Inferior parietal cortex (tissue), 1 donor: ENCODE measurements at regions not wholly inside any gene's neighbourhood (a gene's known extent, or its start where the extent isn't known, plus 50 kb on each side); places are given as distances from the start of the nearest gene placed in this dataset.

ENCODE experiments used
- DNase-seq: peaks from one replicate; pipeline ENCODE4 v3.0.0-alpha.2; 2016; ENCODE audit errors: extremely low spot score

DNA sequence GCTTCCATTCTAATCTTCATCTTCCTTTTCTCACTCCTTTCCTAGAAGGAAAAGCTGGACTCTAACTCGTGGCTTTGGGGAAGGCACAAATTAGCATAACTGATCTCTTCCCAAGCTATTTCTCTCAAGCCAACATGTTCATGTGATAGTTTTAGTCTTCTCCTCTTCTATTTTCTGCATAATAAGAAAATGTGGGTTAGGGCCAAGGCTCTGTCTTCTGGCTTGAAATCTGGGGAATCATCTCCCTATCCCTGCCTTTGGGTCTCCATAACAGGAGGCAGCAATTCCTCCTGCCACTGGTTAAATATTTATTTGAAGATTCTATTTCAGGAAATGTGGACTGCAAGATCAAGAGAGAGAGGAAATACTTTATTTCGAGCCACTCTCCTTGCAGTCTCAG, 1669.6 kb downstream of the MAT2B start:
- no peak for DNase-seq

DNA sequence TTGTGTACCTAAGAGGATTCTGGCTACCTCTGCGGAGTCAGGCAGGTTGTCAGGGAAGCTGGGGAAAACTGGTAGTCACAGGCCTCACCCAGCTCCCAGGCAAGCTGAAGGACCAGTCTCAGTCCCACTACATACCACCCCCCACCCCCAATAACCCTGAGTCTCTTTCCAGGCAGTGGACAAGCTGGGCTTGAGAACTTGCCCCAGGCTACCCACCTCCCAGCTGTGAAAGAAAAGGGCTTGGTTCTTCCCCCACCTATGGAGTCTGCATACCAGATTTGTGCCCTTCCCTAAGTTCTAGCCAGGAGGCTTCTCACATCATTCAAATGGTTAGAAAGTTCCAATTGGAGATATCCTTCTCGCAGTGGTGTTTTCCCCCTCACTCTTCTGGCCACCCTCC, 1678.8 kb downstream of the MAT2B start:
- DNase-seq = no peak

DNA sequence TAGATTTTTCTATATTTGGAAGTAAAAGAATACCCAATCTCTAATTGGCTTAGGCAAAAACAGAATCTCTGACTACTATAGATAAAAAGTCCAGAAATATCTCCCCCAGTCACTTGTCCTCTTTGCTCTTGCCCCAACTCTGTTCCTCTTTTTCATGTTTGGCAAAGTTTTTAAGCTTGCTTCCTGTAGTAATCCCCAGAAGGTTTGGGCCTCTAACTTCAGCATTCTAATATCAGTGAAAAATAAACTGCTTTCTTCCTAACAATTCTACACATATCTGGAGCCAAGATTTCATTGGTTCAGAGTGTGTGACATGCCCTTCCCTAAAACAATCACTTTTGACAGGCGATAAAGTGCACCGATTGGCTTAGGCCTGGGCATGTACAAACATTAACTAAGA, 1680.3 kb downstream of the MAT2B start:
- no peak for DNase-seq

DNA sequence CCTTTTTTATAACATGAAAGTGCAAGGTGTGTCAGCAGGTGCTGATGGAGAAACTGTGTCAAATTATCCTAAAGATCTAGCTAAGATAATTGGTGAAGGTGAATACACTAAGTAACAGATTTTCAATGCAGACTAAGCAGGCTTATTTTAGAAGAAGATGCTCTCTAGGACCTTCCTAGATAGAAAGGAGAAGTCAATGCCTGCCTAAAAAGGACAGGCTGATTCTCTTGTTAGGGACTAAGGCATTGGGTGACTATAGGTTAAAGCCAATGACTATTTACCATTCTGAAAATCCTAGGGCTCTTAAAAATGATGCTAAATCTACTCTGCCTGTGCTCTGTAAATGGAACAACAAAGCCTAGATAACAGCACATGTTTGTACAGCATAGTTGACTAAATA, 1682.4 kb downstream of the MAT2B start:
- DNase-seq = no peak

DNA sequence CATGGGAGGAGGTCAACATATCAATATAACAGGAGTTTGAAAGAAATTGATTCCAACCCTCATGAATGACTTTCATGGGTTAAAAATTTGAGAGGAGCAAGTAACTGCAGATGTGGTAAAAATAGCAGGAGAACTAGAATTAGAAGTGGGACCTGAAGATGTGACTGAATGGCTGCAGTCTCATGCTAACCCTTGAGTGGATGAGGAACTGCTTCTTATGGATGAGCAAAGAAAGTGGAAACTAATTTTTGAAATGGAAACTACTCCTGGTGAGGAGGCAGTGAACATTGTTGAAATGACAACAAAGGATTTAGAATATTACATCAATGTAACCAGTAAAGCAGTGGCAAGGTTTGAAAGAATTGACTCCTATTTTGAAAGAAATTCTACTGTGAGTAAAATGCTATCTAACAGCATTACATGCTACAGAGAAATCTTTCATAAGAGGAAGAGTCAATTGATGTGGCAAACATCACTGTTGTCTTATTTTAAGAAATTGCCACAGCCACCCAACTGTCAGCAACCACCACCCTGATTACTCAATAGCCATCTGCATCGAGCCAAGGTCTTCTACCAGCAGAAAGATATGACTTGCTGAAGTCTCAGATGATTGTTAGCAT, 1683.2 kb downstream of the MAT2B start:
- DNase-seq = no peak

DNA sequence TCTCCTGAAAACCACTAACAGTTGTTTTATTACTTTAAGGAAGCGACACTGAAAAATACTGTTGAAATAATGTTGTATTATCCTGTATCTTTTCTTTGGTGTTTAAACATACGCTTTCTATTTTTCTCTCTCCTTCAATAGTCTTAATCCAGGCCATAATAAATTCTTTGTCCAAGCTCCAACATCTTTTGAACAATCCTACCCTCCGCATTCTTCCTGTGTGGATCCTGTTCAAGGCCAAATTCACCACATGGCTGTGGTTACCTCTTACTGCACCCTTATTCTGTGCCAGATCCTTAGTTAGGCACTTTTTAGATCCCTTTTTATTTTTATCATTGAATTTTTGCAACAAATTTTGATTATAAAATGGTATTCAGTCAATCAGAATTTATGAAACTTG, 1691.5 kb downstream of the MAT2B start:
- no peak for DNase-seq

DNA sequence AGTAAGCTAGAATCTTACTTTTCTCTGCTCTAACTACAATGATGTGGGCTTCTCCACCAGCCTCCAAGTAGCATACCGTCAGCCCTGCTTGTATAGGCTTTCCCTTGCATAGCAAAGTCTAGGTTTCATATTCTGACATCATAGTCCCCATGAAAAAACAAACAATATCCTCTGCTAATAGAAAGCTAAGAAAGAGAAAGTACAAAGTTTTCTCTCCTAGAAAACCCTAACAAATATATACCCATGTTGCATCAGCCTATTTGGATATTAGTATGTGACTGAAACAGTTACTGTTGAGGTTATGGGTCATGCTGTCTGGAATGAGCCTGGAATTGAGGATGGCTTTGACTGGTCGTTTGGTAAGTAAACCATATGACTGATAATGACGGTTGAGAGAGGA, 1696.0 kb downstream of the MAT2B start:
- DNase-seq = no peak

DNA sequence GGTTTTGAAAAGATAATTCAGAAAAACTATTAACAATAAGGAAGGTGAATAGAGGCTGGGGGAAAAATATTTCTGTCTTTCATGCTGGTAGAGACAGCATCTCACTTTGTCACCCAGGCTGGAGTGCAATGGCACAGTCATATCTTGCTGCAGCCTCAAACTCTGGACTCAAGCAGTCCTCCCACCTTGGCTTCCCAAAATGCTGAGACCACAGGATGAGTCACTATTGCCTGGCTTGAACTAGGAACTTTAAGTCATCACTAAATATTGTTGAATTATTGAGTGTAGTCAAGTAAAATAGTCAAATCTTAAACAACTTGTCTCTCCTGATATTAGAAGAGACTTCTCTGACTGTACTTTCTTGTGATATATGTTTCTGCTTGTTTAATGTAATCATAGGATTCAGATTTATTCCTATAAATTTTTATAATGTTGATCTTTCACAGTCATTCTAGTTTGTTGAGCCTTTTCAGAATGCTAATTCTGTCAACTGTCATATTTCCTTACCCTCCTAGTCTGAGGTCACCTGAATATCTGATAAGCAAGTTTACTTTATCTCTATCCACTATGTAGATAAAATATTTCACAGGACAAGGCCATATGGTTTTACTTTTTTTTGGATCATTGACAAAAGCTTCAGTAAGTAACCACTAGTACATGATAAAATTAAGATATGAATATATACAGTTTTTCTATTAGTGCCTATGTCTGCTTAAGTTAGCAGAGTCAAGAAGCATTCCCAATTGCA, 1696.5 kb downstream of the MAT2B start:
- DNase-seq = no peak

DNA sequence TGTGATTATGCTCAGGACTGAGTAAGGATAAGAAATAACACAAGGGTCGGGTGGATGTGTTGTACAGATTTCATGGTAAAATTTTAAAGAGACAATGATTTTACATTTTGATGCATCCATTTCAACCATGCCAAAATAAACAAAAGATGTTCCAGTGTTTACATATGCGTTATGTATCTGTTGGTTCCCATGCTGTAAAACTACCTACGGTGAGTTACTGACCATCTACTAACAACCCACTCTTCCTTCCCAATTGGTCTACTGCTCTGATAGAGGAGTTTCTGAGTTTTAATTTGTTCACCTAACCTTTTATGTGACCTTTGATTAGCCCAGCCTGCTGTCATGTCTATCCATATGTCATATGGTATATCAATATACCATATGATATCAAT, 1697.1 kb downstream of the MAT2B start:
- no peak for DNase-seq

DNA sequence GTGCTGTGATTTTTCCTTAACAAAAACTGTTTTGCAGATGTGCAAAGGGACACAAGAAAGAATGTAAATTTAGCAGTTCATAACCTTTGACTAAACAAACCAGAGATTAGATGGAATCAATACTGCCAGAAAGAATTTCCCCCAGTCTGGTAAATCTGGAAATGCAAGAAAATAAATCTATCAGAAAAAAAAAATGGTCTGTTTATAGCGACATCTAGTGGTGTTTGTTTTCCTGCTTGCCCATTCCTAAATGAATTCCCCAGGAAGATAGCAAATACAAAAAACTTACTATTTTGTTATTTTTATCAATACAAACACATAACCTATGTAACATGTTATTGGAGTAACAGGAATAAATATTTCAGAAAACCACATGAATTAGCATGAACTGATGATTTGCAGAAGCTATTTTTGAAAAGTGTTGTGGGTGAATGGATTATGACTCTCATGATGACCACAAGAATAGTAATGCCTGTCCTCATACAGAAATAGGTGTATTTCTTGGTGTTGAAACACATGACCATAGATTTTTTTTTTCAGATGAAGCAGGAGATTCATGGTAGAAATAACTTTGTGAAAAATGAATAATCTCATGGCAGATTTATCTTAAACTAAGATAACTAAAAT, 1703.8 kb downstream of the MAT2B start:
- DNase-seq = peak; percentile 77

DNA sequence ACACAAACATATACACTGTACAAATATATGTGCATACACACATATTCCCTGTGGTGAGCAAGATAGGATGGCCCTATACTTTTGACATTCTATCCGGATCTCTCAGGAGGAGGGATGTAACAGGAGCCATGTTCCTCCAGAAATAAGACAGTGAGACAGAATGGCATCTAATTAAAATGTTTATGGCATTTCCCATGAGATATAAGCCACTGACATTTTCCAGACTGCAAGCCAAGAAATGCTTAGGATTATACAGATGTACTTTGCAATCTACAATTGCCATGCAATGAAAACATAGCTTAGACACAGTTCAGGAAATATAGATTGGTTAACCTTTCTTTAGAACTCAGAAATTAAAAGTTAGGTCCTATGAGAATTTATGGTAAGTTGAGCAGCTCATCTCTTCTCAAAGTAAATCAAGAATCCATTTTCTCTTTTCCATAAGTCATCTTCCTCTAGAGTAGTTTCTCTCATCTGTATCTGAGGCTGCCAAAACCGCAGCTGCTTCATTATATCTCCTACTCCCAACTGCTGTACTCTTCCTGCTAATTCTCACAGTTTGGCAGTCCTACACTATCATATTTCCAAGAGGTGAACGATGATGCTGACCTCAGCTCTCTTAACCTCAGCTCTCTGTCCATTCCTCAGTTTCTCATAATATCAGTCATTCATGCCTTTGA, 1719.1 kb downstream of the MAT2B start:
- DNase-seq = no peak

DNA sequence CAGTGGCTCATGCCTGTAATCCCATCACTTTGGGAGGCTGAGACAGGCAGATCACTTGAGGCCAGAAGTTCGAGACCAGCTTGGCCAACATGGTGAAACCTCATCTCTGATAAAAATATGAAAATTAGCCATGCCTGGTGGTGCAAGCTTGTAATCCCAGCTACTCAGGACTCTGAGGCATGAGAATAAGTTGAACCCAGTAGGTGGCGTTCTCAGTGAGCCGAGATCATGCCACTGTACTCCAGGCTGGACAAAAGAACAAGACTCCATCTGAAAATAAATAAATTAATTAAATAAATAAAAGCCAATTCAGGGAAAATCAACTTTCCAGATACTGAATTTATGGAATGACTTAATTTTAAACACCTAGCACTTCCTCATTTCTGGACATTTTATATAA, 1722.1 kb downstream of the MAT2B start:
- no peak for DNase-seq

DNA sequence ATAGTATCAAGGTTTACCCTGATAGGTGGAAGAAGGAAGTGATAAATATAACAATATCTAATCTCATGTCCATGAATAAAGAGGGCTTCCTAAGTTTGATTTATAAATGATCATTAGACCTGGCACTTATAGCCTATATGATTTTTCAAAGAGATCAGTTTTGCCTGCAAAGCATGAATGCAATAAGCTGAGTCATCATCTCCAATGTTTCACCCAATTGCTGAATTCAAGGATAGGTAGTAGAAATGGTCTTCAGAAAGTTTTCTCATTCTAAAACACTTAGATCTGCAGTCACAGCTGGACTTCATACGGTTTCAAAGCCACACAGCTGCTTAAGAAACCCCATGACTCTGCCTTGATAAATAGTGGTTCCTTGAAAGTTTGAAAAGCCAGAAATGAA, 1722.8 kb downstream of the MAT2B start:
- no peak for DNase-seq

DNA sequence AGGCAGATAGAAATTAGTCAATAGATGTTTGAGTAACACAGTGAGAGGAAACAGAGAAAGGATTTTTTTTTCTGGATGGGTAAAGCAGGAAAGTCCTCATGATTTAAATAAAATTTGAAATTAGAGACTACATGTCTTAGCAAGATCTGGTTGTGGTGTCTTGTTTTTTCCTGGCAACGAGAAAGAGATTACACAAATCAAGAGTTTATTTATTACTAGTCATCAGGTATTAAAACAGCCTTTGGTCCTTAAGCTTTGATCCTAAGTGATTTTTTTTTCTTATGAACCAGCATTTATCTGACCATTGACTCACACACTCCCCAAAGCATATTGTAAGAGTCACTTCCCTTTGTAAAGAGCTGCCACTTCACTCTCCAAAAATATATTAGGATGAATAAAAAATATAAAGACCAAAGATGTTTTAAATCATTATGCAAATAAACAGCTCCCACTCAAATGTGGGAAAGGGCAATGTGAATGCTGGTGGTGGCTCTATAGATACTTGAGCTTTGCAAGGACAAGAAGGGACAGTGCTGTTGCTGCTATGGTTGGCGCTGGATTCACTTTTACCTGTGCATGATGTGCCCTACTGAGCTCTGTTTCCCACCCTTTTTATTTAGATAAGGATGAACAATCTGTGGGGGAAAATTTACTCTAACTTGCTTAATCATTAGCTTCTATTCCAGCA, 1726.5 kb downstream of the MAT2B start:
- DNase-seq = no peak

DNA sequence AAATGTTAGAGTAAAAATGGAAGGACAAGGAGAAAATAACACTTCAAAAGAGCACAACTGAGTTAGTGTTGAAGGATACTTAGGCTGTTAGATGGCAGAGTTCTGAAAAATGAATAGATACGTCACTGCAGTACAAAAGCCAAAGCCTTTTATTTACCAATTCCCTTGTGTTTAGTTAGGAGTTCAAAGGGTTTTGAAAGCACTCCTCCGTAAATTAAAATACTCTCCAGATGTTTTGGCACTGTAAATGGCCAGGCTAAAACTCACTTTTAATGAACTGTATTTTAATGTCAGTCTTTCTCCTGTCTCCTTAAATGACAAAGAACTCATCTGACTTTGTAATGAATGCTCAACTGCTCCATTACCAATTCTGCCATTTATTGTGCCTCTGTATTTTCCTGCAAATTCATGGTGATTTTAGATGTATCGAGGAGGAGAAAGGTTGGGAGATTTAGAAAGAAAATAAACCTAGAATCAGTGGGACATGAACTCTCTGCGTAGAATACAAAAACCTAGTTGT, 1727.2 kb downstream of the MAT2B start:
- DNase-seq = no peak

DNA sequence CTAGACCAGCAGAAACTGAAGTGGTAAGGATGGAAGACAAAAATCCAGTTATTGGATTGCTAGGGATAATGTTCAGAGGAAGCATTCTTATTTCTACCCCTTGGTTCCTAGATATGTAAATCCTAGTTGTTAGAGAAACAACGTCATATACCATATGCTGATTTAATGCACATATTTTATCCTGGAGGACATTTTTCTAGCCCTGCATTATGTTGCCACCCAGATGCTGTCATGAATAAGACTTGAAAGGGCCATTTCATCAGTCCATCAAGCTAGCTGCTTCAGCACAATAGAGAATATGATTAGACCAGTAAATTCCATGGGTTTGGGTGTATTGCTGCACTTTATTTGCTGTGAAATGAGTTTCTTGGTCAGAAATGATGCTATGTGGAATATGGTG, 1736.4 kb downstream of the MAT2B start:
- DNase-seq = no peak

DNA sequence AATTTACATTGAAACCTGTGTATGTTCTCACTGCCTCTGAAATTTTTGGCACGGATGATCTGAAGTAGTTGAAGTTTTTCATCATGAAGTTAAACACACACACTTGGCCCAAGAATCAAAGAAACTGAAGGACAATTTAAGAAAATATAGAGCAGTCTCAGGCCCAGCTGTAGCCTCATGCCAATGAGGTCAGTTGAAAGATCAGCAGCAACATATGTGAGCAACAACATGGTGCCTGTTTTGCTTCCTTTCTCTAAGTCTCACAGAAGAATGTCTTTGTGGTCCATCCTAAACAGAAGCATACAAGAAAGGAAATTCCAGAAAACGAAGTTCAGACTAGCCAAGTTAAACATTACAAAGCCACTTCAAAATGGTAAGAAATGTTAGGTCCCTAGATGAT, 1737.2 kb downstream of the MAT2B start:
- no peak for DNase-seq

DNA sequence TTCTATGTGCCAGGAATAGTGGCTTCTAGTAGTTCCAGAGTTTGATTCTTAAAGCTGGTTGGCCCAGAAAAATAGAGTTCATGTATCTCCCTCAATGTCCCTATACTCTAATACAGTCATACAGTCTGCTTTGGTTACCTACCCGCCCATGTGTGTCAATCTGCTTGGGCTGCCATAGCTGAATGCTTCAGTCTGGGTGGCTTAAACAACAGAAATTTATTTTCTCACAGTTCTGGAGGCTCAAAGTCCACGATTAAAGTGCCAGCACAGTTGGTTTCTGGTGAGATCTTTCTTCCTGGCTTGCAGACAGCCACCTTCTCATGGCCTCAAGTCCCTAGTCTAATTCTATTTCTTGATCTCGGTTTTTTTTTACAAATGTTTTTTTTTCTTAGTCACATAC, 1739.0 kb downstream of the MAT2B start:
- DNase-seq = no peak

DNA sequence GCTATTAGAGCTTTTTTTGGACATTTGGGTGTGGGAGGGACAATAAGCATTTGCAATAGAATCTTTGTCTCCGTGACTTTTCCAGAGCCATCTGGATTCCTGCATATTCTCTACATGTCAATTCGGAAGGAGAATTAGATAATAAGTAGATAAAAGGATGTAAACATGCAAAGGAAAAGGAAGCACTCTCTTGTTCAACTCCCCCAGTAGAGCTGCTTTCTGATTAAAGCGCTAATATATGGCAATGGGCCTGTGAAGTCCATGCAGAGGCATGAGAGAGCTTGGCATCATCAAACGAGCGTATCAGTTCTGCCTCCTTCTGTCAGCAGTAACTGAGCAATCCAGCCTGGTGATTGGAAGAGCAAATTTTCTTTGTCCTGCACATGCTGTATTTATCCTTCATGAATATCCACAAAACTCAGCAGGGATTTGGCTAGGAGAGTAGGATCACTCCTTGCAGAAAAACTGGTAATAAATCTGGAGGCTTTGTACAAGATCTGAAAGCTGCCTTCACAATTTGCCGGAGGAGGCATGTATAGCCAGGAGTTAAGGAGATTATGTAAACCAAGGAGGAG, 1752.9 kb downstream of the MAT2B start:
- DNase-seq = peak; percentile 27

DNA sequence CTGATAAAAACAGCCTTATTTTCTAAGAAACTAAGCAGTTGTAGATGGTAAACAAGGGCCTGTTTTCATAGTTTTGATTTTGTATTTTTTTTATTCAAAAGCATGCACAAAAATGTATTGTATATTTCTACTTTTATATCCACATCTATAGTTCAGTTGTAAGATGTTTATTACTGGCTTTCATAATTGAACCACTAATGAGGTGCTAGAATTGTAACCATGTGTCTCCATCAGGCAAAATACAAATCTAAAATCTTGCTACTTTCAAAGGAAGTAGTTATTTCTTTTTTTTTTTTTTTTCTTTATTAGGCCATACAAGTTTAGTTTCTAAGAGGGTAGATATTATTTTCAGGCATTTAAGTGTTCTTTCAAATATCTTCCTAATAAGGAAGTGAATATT, 1755.0 kb downstream of the MAT2B start:
- DNase-seq = no peak

DNA sequence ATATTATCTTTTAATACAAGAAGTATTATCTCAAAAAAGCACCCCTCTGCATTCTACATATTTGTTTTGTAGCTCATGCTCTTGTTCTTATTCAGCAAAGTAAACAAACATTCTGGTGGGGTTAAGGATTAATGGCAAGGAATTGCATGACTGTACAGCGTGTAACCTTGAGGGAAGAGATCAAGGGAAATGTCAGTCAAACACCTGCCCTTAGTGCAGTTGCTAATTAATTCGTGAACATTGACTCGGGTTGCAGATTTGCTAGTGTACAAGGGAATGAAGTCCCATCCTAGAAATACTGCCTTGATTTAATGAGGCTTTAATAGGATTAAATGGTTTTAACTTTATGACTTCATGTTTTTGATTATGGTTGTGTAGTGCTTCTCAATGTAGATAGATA, 1758.1 kb downstream of the MAT2B start:
- no peak for DNase-seq

DNA sequence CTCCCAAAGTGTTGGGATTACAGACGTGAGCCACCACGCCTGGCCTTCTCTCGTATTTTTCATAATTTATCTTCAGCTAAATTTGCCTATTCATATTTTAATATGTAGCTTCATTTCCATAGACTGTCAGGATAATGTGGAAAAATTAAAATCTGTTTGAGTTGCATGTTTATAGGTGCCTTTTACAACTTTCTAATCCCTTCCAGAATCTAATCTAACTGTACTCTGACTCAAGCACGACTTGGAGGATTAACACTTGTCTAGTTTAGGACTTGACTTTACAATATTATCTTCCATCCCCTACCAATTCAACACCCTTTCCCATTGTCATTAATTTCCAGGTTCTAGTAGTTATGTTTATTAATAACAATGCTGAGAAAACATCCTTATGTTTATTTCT, 1761.5 kb downstream of the MAT2B start:
- DNase-seq = no peak
